Activated naive CD8-positive, alpha-beta T cell treated with anti-CD3 and anti-CD28 coated beads for 36 hours (primary cell): ENCODE measurements at regions not wholly inside any gene's neighbourhood (a gene's known extent, or its start where the extent isn't known, plus 50 kb on each side); places are given as distances from the start of the nearest gene placed in this dataset.
"Not testable (repeated sequence)": the region's sequence is repeated elsewhere in the genome, so short reads cannot be mapped to it uniquely, and the experiment has no call there.

ENCODE experiments used
- DNase-seq: peaks from one replicate; pipeline ENCODE4 v3.0.0; 2021
- H3K27ac Mint-ChIP-seq: one replicate; pipeline ENCODE4 v1.8.0; 2022; ENCODE audit warnings: mild to moderate bottlenecking, moderate library complexity, mixed read lengths
- H3K27me3 Mint-ChIP-seq: one replicate; pipeline ENCODE4 v1.8.0; 2022; ENCODE audit warnings: mild to moderate bottlenecking, mixed read lengths
- H3K36me3 Mint-ChIP-seq: one replicate; pipeline ENCODE4 v1.8.0; 2021; ENCODE audit warnings: mild to moderate bottlenecking, mixed read lengths
- H3K4me1 Mint-ChIP-seq: one replicate; pipeline ENCODE4 v1.8.0; 2021; ENCODE audit warnings: mixed read lengths
- H3K4me3 Mint-ChIP-seq: one replicate; pipeline ENCODE4 v1.8.0; 2022; ENCODE audit warnings: mild to moderate bottlenecking, moderate library complexity, mixed read lengths
- H3K9me3 Mint-ChIP-seq: one replicate; pipeline ENCODE4 v1.8.0; 2022; ENCODE audit warnings: mixed read lengths

- H3K27me3 Mint-ChIP-seq: no peaks in the 10 kb centered on the region
- H3K4me1 Mint-ChIP-seq: no peaks in the 10 kb centered on the region
- no peaks in the 10 kb centered on the region for H3K36me3 Mint-ChIP-seq
- no peak overlapping the region for H3K4me3 Mint-ChIP-seq
- no peak for DNase-seq
- no peak overlapping the region for H3K27ac Mint-ChIP-seq
- H3K9me3 Mint-ChIP-seq: peaks cover 5% of the 10 kb centered on the region
Measured at GRCh38 chr12:74595696-74596095, 58.1 kb downstream of the ATXN7L3B start.

- Mint-ChIP-seq H3K36me3 (no peaks in the 10 kb centered on the region), H3K4me1 (no peaks in the 10 kb centered on the region), H3K4me3 (no peak overlapping the region), H3K27ac (no peak overlapping the region), H3K27me3 (no peaks in the 10 kb centered on the region), H3K9me3 (peaks cover 5% of the 10 kb centered on the region)
- DNase-seq: no peak
Measured at GRCh38 chr12:74598819-74599218, 61.2 kb downstream of the ATXN7L3B start.

- H3K4me1 Mint-ChIP-seq: no peaks in the 10 kb centered on the region
- H3K36me3 Mint-ChIP-seq: no peaks in the 10 kb centered on the region
- H3K4me3 Mint-ChIP-seq: no peak overlapping the region
- H3K27me3 Mint-ChIP-seq: no peaks in the 10 kb centered on the region
- no peak overlapping the region for H3K27ac Mint-ChIP-seq
- H3K9me3 Mint-ChIP-seq: peaks cover 5% of the 10 kb centered on the region
- DNase-seq: no peak
Measured at GRCh38 chr12:74599932-74600331, 62.3 kb downstream of the ATXN7L3B start.

- H3K36me3 Mint-ChIP-seq, H3K27me3 Mint-ChIP-seq, H3K27ac Mint-ChIP-seq, DNase-seq, H3K9me3 Mint-ChIP-seq, H3K4me3 Mint-ChIP-seq, H3K4me1 Mint-ChIP-seq: not testable (repeated sequence)
Measured at GRCh38 chr12:74600817-74601216, 63.2 kb downstream of the ATXN7L3B start.

- Mint-ChIP-seq H3K4me3 (no peak overlapping the region), H3K36me3 (no peaks in the 10 kb centered on the region), H3K27me3 (no peaks in the 10 kb centered on the region), H3K27ac (no peak overlapping the region), H3K4me1 (no peaks in the 10 kb centered on the region), H3K9me3 (peaks cover 5% of the 10 kb centered on the region)
- no peak for DNase-seq
Measured at GRCh38 chr12:74602881-74603672, 65.4 kb downstream of the ATXN7L3B start.

- Mint-ChIP-seq H3K4me3 (no peak overlapping the region), H3K4me1 (no peaks in the 10 kb centered on the region), H3K27me3 (peaks cover 3% of the 10 kb centered on the region), H3K27ac (no peak overlapping the region), H3K36me3 (no peaks in the 10 kb centered on the region), H3K9me3 (no peaks in the 10 kb centered on the region)
- no peak for DNase-seq
Measured at GRCh38 chr12:74608231-74608775, 70.7 kb downstream of the ATXN7L3B start.

GRCh38 chr12:74610711-74611110 lies 73.1 kb downstream of the ATXN7L3B start:
- H3K27me3 Mint-ChIP-seq: peaks cover 3% of the 10 kb centered on the region

GRCh38 chr12:74614426-74614825 lies 76.8 kb downstream of the ATXN7L3B start:
- Mint-ChIP-seq H3K27me3 (no peaks in the 10 kb centered on the region), H3K4me1 (no peaks in the 10 kb centered on the region), H3K27ac (no peak overlapping the region), H3K36me3 (no peaks in the 10 kb centered on the region), H3K9me3 (no peaks in the 10 kb centered on the region), H3K4me3 (no peak overlapping the region)
- DNase-seq: no peak

More at GRCh38 chr12:74610711-74611110, 73.1 kb downstream of the ATXN7L3B start:
- H3K4me3 Mint-ChIP-seq: no peak overlapping the region
- no peaks in the 10 kb centered on the region for H3K9me3 Mint-ChIP-seq
- no peaks in the 10 kb centered on the region for H3K4me1 Mint-ChIP-seq
- DNase-seq: no peak
- H3K36me3 Mint-ChIP-seq: no peaks in the 10 kb centered on the region
- H3K27ac Mint-ChIP-seq: no peak overlapping the region

- no peaks in the 10 kb centered on the region for H3K9me3 Mint-ChIP-seq
- peaks cover 7% of the 10 kb centered on the region for H3K27me3 Mint-ChIP-seq
Measured at GRCh38 chr12:74619084-74619483, 81.4 kb downstream of the ATXN7L3B start.

GRCh38 chr12:74619884-74620283 lies 82.2 kb downstream of the ATXN7L3B start:
- Mint-ChIP-seq H3K27me3 (peaks cover 7% of the 10 kb centered on the region), H3K9me3 (no peaks in the 10 kb centered on the region), H3K27ac (no peak overlapping the region), H3K4me3 (no peak overlapping the region), H3K4me1 (no peaks in the 10 kb centered on the region), H3K36me3 (no peaks in the 10 kb centered on the region)
- DNase-seq: no peak

More at GRCh38 chr12:74619084-74619483, 81.4 kb downstream of the ATXN7L3B start:
- H3K4me1 Mint-ChIP-seq: no peaks in the 10 kb centered on the region
- H3K27ac Mint-ChIP-seq: no peak overlapping the region
- no peak for DNase-seq
- H3K36me3 Mint-ChIP-seq: no peaks in the 10 kb centered on the region
- no peak overlapping the region for H3K4me3 Mint-ChIP-seq

GRCh38 chr12:74620921-74621320 lies 83.3 kb downstream of the ATXN7L3B start:
- Mint-ChIP-seq H3K9me3 (no peaks in the 10 kb centered on the region), H3K27me3 (peaks cover 7% of the 10 kb centered on the region), H3K36me3 (no peaks in the 10 kb centered on the region), H3K4me1 (no peaks in the 10 kb centered on the region), H3K27ac (no peak overlapping the region), H3K4me3 (no peak overlapping the region)
- DNase-seq: no peak

- Mint-ChIP-seq H3K27me3 (peaks cover 7% of the 10 kb centered on the region), H3K4me1 (no peaks in the 10 kb centered on the region), H3K9me3 (no peaks in the 10 kb centered on the region), H3K27ac (no peak overlapping the region), H3K4me3 (no peak overlapping the region), H3K36me3 (no peaks in the 10 kb centered on the region)
- no peak for DNase-seq
Measured at GRCh38 chr12:74624201-74624600, 86.6 kb downstream of the ATXN7L3B start.

GRCh38 chr12:74626397-74626796 lies 88.8 kb downstream of the ATXN7L3B start:
- DNase-seq: no peak
- Mint-ChIP-seq H3K27ac (no peak overlapping the region), H3K4me3 (no peak overlapping the region), H3K4me1 (no peaks in the 10 kb centered on the region), H3K9me3 (peaks cover 8% of the 10 kb centered on the region), H3K27me3 (peaks cover 7% of the 10 kb centered on the region), H3K36me3 (peaks cover 2% of the 10 kb centered on the region)

- H3K4me1 Mint-ChIP-seq: no peaks in the 10 kb centered on the region
- no peaks in the 10 kb centered on the region for H3K9me3 Mint-ChIP-seq
- H3K27ac Mint-ChIP-seq: no peak overlapping the region
- no peak for DNase-seq
- H3K4me3 Mint-ChIP-seq: no peak overlapping the region
- H3K27me3 Mint-ChIP-seq: peaks cover 4% of the 10 kb centered on the region
- H3K36me3 Mint-ChIP-seq: no peaks in the 10 kb centered on the region
Measured at GRCh38 chr12:74641262-74641661, 103.6 kb downstream of the ATXN7L3B start.

GRCh38 chr12:74641694-74642093 lies 104.1 kb downstream of the ATXN7L3B start:
- no peak overlapping the region for H3K27ac Mint-ChIP-seq
- DNase-seq: no peak
- no peaks in the 10 kb centered on the region for H3K4me1 Mint-ChIP-seq
- H3K27me3 Mint-ChIP-seq: no peaks in the 10 kb centered on the region
- no peaks in the 10 kb centered on the region for H3K36me3 Mint-ChIP-seq
- no peak overlapping the region for H3K4me3 Mint-ChIP-seq
- no peaks in the 10 kb centered on the region for H3K9me3 Mint-ChIP-seq

GRCh38 chr12:74644681-74645080 lies 107.0 kb downstream of the ATXN7L3B start:
- Mint-ChIP-seq H3K27me3 (no peaks in the 10 kb centered on the region), H3K27ac (no peak overlapping the region), H3K4me3 (no peak overlapping the region), H3K4me1 (no peaks in the 10 kb centered on the region), H3K36me3 (no peaks in the 10 kb centered on the region), H3K9me3 (no peaks in the 10 kb centered on the region)
- DNase-seq: no peak
